ENCODE measurements at regions not wholly inside any gene's neighbourhood (a gene's known extent, or its start where the extent isn't known, plus 50 kb on each side); places are given as distances from the start of the nearest gene placed in this dataset.

GRCh38 chr4:165654556-165654955, 218.5 kb upstream of the TLL1 start:
- TF ChIP-seq YY1 (IDR thresholded peaks at IDR 0.05) (no peak), TAF1 (conservative IDR thresholded peaks at IDR 0.05) (no peak), JUND (IDR thresholded peaks at IDR 0.05) (no peak), MAX (IDR thresholded peaks at IDR 0.05) (no peak)
- TF ChIP-seq, protein P1, sequence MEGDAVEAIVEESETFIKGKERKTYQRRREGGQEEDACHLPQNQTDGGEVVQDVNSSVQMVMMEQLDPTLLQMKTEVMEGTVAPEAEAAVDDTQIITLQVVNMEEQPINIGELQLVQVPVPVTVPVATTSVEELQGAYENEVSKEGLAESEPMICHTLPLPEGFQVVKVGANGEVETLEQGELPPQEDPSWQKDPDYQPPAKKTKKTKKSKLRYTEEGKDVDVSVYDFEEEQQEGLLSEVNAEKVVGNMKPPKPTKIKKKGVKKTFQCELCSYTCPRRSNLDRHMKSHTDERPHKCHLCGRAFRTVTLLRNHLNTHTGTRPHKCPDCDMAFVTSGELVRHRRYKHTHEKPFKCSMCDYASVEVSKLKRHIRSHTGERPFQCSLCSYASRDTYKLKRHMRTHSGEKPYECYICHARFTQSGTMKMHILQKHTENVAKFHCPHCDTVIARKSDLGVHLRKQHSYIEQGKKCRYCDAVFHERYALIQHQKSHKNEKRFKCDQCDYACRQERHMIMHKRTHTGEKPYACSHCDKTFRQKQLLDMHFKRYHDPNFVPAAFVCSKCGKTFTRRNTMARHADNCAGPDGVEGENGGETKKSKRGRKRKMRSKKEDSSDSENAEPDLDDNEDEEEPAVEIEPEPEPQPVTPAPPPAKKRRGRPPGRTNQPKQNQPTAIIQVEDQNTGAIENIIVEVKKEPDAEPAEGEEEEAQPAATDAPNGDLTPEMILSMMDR (IDR thresholded peaks at IDR 0.05; ENCODE audit: low read depth, low read length, missing input control): no peak
